Pancreas (tissue), 10 donors: ENCODE measurements at regions not wholly inside any gene's neighbourhood (a gene's known extent, or its start where the extent isn't known, plus 50 kb on each side); places are given as distances from the start of the nearest gene placed in this dataset.

Experiments
- ATAC-seq, 4 donors: fragments of 200-7000 bp; cut with Tn5 transposase; one replicate each; pipeline versions ENCODE4 v1.8.0 to v1.9.1; 2020; ENCODE audit warnings: mild to moderate bottlenecking in 4 of 4, moderate library complexity in 4 of 4
- DNase-seq, 6 donors: peaks; one replicate each; pipeline ENCODE4 v3.0.0-alpha.2; 2020
- FAIRE-seq: peaks from 2 replicates; lab custom pipeline; 2012; peaks lifted over from hg19 to GRCh38; lab: Jason Lieb, UNC
- H3K27ac ChIP-seq, 4 donors: fragments of 200-600 bp; sonication (generic); 1 replicate in 3 of 4; 2 replicates in 1 of 4; pipeline versions ENCODE4 v1.5.0 to v1.8.0; 2020
- H3K27me3 ChIP-seq, 4 donors: fragments of 200-600 bp; one replicate each; pipeline ENCODE4 v1.8.0; 2021
- H3K36me3 ChIP-seq, 3 donors: fragments of 200-600 bp; sonication (generic) in 1 of 3; one replicate each; pipeline versions ENCODE4 v1.5.0 to v1.8.0; 2020 to 2021
- H3K4me1 ChIP-seq, 3 donors: fragments of 200-600 bp; one replicate each; pipeline ENCODE4 v1.8.0; 2021
- H3K4me3 ChIP-seq, 4 donors: fragments of 200-600 bp; sonication (generic) in 2 of 4; one replicate each; pipeline versions ENCODE4 v1.5.0 to v1.8.0; 2020 to 2021
- H3K9me3 ChIP-seq, 4 donors: fragments of 200-600 bp; one replicate each; pipeline ENCODE4 v1.8.0; 2021
- WGBS, 2 donors: extraction: QIAGEN DNeasy Blood & Tissue Kit; methylation state at CpG; one replicate each; pipeline ENCODE4 v1.1.7; 2013; 5-methylcytosine and 5-hydroxymethylcytosine counted together
- intact Hi-C, 3 donors: fragments of 100-400 bp; cut with DNase I; formaldehyde crosslinking; loops; one replicate each; pipeline versions ENCODE4 v1.11.1 to v1.14.2; 2022
- TF ChIP-seq, protein P1 (sequence below), 4 donors: fragments of 200-600 bp; sonication (generic) in 3 of 4; IDR thresholded peaks; one replicate each; pipeline versions ENCODE4 v1.5.0 to v1.8.0; 2021; ENCODE audit warnings: antibody characterized with exemption in 4 of 4
- donor health status: healthy with polysubstance abuse.
- donor health status: DM: no; HTN: no; CAD: no; lungs with moderate emphysema.
- donor health status: DM: no; HTN: no; CAD: no.
- donor health status: control.
- donor health status: control.
- donor health status: Bipolar disorder and iron deficiency.
- donor health status: DM: yes; HTN: yes; CAD: no.
- donor health status: DM: no; HTN: no; CAD: no.
- donor health status: DM: no; HTN: no; CAD: no.
- donor health status: DM: yes; HTN: yes; CAD: no.

- Histone ChIP-seq H3K9me3 (no peaks in the 10 kb centered on the region), H3K27me3 (no peaks in the 10 kb centered on the region), H3K27ac (no peak overlapping the region), H3K36me3 (no peaks in the 10 kb centered on the region), H3K4me1 (no peaks in the 10 kb centered on the region), H3K4me3 (no peak overlapping the region)
- WGBS, 2 donors: 54 to 64% methylated on average over 3 of the region's 3 CpGs
- no peak for FAIRE-seq
- DNase-seq: no peak
- TF ChIP-seq, protein P1, sequence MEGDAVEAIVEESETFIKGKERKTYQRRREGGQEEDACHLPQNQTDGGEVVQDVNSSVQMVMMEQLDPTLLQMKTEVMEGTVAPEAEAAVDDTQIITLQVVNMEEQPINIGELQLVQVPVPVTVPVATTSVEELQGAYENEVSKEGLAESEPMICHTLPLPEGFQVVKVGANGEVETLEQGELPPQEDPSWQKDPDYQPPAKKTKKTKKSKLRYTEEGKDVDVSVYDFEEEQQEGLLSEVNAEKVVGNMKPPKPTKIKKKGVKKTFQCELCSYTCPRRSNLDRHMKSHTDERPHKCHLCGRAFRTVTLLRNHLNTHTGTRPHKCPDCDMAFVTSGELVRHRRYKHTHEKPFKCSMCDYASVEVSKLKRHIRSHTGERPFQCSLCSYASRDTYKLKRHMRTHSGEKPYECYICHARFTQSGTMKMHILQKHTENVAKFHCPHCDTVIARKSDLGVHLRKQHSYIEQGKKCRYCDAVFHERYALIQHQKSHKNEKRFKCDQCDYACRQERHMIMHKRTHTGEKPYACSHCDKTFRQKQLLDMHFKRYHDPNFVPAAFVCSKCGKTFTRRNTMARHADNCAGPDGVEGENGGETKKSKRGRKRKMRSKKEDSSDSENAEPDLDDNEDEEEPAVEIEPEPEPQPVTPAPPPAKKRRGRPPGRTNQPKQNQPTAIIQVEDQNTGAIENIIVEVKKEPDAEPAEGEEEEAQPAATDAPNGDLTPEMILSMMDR (IDR thresholded peaks at IDR 0.05): no peak
- ATAC-seq: no peak
- intact Hi-C loops: no loop called here
Observed at GRCh38 chr4:181427076-181427475, 816.1 kb upstream of the TENM3 start.

DNA sequence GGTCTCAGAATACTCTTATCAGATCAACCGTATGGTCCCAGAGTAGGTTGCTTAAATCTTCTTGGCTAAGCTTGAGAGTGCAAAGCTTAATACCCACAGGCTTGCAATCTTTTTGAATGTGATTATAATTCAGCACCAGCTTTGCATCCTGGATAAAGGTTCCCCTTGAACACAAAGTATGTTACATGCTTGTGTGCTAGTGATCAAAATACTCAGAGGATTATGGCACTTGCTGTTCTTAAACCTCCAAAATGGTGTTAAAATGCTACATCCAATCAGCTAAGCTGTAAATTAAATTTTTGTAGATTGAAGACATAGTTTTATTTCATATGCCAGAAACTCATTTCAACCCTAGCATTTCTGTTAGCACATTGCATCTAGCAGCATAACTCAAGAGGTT, 812.2 kb upstream of the TENM3 start:
- Histone ChIP-seq H3K9me3 (no peaks in the 10 kb centered on the region), H3K36me3 (no peaks in the 10 kb centered on the region), H3K27me3 (no peaks in the 10 kb centered on the region), H3K27ac (no peak overlapping the region), H3K4me1 (no peaks in the 10 kb centered on the region), H3K4me3 (no peak overlapping the region)
- intact Hi-C loops: no loop called here
- WGBS, 2 donors: 9 to 12% methylated on average over 1 of the region's 1 CpG
- FAIRE-seq (no peak), ATAC-seq (no peak), DNase-seq (no peak)
- TF ChIP-seq, protein P1 (IDR thresholded peaks at IDR 0.05): no peak

GRCh38 chr4:181431661-181432060, 811.5 kb upstream of the TENM3 start:
- 52 to 65% methylated on average over 3 of the region's 3 CpGs for WGBS, 2 donors
- intact Hi-C loops: no loop called here
- H3K4me1 ChIP-seq: no peaks in the 10 kb centered on the region
- no peak overlapping the region for H3K27ac ChIP-seq
- no peaks in the 10 kb centered on the region for H3K27me3 ChIP-seq
- FAIRE-seq (no peak), ATAC-seq (no peak), DNase-seq (no peak)
- H3K4me3 ChIP-seq: no peak overlapping the region
- no peaks in the 10 kb centered on the region for H3K36me3 ChIP-seq
- no peaks in the 10 kb centered on the region for H3K9me3 ChIP-seq
- TF ChIP-seq, protein P1 (IDR thresholded peaks at IDR 0.05): no peak

- no peak overlapping the region for H3K4me3 ChIP-seq
- TF ChIP-seq, protein P1 (IDR thresholded peaks at IDR 0.05): no peak
- DNase-seq: peak in 1 of 6 donors; percentile 31
- H3K36me3 ChIP-seq: no peaks in the 10 kb centered on the region
- no peaks in the 10 kb centered on the region for H3K9me3 ChIP-seq
- no peaks in the 10 kb centered on the region for H3K4me1 ChIP-seq
- no peak overlapping the region for H3K27ac ChIP-seq
- intact Hi-C loops: no loop called here
- no peak for ATAC-seq
- FAIRE-seq: no peak
- no peaks in the 10 kb centered on the region for H3K27me3 ChIP-seq
- 28 to 33% methylated on average over 6 of the region's 6 CpGs for WGBS, 2 donors
Observed at GRCh38 chr4:181432335-181432734, 810.9 kb upstream of the TENM3 start.

- H3K4me1 ChIP-seq: no peaks in the 10 kb centered on the region
- 62 to 80% methylated on average over 7 of the region's 7 CpGs for WGBS, 2 donors
- no peak for ATAC-seq
- intact Hi-C loops: no loop called here
- H3K36me3 ChIP-seq: no peaks in the 10 kb centered on the region
- no peak for FAIRE-seq
- no peak for DNase-seq
- no peaks in the 10 kb centered on the region for H3K9me3 ChIP-seq
- TF ChIP-seq, protein P1 (IDR thresholded peaks at IDR 0.05): no peak
- no peak overlapping the region for H3K4me3 ChIP-seq
- no peak overlapping the region for H3K27ac ChIP-seq
- H3K27me3 ChIP-seq: peaks cover 0 to 4% (median 0%) of the 10 kb centered on the region in 4 donors
Observed at GRCh38 chr4:181437895-181438294, 805.3 kb upstream of the TENM3 start.
